IPS-18c (cell line): ENCODE measurements at regions not wholly inside any gene's neighbourhood (a gene's known extent, or its start where the extent isn't known, plus 50 kb on each side); places are given as distances from the start of the nearest gene placed in this dataset.

Source experiments
- H3K4me3 ChIP-seq: 2 replicates; pipeline ENCODE4 v1.7.0; 2013; ENCODE audit warnings: low read depth, mild to moderate bottlenecking, low read length, moderate library complexity; ENCODE audit not compliant: insufficient read depth
- H3K9me3 ChIP-seq: one replicate; pipeline ENCODE4 v1.6.1; 2013; ENCODE audit warnings: mild to moderate bottlenecking, low read length, moderate library complexity; ENCODE audit not compliant: control insufficient read depth, insufficient read depth

DNA sequence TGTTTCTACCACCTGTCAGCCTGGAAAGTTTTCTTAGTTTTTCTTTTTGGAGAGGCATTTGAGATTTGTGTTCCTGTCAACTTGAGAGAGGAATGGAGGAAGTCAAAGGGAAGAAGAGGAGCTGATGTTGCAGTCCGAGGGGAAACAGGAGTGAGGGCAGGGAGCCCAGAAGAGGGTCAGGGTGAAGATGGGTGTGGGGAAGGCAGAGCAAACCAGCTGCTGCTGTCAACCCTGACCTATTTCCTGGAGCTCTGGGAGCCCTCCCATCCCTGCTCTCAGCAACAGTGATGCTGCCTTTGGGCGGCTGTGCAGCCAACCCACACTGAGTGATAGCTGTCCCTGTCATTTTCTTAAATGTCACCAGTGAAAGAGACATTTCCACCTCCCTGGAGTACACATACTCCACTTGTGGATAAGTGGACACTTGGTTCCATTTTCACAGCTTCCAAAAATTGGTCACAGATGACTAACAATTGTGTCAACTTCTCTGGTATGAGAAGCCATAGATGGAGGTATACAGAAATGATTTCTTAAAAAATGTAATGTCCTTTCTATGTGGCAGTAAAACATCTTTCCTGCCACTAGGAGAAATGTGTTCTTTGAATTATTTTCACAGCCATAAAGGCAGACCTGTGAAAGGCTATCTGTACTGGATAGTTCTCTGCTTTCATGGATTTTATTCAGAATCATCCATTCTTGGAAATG, 556.3 kb upstream of the TBL1XR1 start:
- H3K9me3 ChIP-seq = peaks cover 9% of the 10 kb centered on the region
- no peak overlapping the region for H3K4me3 ChIP-seq

DNA sequence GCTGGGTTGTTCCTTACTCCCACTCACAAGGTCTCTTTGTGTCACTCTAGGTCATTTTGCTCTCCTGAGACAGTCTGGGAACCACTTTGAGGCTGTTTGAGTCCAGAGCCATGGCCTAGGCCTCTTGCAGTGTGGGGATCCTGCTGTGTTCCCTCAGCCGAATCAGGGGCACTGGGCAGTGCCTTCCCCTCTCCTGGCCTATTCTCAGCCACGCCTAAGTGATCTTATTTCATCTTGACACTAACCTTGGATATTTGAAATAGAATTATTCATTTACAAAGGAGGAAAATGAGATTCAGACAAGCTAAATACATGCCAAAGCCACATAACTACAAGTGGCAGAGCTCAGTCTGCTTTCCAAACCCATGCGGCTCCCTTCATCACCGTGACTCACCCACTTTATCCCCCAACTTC, 557.2 kb upstream of the TBL1XR1 start:
- Histone ChIP-seq H3K4me3 (no peak overlapping the region), H3K9me3 (peaks cover 9% of the 10 kb centered on the region)

DNA sequence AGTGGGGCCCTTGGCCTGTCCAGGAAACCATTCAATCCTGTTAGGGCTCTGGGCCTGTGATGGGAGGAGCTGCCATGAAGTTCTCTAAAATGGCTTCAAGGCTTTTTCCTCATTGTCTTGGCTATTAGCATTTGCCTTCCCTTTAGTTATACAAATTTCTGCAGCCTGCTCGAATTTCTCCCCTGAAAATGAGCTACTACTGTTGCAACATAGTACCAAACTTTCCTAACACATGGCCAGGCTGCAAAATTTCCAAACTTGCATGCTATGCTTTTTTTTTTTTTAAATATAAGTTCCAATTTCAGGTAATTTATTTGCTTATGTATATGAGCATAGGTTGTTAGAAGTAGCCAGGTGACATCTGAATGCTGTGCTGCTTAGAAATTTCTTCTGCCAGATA, 560.8 kb upstream of the TBL1XR1 start:
- H3K9me3 ChIP-seq = peaks cover 9% of the 10 kb centered on the region
- H3K4me3 ChIP-seq = no peak overlapping the region

DNA sequence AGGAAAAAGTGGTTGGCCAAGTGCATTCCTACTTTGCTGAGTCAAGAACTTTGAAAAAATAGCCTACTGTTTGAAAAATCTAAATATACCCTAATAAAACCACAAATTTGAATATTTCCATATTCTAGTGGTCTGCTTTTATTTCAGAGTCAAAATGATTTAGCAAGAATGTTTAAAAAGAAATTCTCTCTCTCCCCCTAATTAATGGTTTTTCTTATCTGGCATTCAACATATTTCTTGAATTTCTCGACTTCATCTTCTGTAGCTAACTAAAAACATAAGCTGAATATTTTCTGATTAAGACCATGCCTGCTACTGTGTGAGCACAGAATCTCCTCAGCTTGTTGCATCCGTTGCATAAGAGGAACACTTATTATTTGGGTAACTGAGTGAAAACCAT, 563.5 kb upstream of the TBL1XR1 start:
- H3K9me3 ChIP-seq = peaks cover 9% of the 10 kb centered on the region
- no peak overlapping the region for H3K4me3 ChIP-seq

DNA sequence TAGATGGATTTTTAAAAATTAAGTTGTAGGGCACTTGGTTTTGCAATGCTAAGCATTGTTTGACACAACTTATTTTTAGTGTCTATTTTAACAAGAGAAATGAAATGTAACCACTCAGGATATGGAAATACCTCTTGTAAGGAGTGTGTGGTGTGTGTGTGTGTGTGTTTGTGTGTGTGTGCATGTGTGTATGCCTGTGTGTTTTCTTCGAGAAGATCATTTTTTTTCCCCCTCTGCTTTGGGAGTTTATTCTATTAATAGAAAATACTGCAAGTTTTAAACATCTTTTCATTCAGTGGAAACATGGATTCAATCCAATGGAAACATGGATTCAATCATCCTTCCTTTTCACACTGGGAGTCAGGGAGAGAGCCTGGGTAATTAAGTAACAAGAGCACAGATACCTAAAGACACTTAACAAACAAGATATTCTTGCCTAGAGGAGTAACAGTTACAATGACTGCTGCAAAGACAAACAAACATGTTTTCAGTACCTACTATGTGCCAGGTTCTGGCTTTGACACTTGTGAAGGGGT, 567.2 kb upstream of the TBL1XR1 start:
- Histone ChIP-seq H3K9me3 (peaks cover 2% of the 10 kb centered on the region), H3K4me3 (no peak overlapping the region)

- Histone ChIP-seq H3K9me3 (peaks cover 2% of the 10 kb centered on the region), H3K4me3 (no peak overlapping the region)
Observed at GRCh38 chr3:177764933-177765332, 567.7 kb upstream of the TBL1XR1 start.

GRCh38 chr3:177770383-177771230, 573.3 kb upstream of the TBL1XR1 start:
- Histone ChIP-seq H3K9me3 (peaks cover 2% of the 10 kb centered on the region), H3K4me3 (no peak overlapping the region)

DNA sequence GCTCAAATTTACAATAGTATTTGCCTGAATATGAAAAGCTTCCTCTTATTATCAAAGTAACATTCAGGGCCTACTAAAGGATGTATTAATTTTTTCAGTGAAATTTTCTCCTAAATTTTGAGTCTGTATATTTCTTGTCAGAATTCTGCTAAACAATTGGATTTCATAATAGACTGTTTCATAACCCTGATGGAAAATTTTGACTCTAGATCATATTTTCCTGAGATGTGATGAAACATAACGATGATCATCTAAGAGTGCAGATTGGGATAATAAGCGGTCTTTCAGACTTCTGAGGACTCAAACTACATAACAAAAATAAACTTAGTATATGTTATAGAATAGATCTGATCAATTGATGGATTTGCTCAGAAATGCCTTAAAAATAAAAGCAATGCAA, 574.5 kb upstream of the TBL1XR1 start:
- H3K9me3 ChIP-seq = peaks cover 2% of the 10 kb centered on the region
- no peak overlapping the region for H3K4me3 ChIP-seq

GRCh38 chr3:177772908-177773557, 575.8 kb upstream of the TBL1XR1 start:
- H3K4me3 ChIP-seq = no peak overlapping the region
- peaks cover 2% of the 10 kb centered on the region for H3K9me3 ChIP-seq

- H3K4me3 ChIP-seq = no peak overlapping the region
- peaks cover under 1% of the 10 kb centered on the region for H3K9me3 ChIP-seq
Observed at GRCh38 chr3:177773717-177774116, 576.4 kb upstream of the TBL1XR1 start.

DNA sequence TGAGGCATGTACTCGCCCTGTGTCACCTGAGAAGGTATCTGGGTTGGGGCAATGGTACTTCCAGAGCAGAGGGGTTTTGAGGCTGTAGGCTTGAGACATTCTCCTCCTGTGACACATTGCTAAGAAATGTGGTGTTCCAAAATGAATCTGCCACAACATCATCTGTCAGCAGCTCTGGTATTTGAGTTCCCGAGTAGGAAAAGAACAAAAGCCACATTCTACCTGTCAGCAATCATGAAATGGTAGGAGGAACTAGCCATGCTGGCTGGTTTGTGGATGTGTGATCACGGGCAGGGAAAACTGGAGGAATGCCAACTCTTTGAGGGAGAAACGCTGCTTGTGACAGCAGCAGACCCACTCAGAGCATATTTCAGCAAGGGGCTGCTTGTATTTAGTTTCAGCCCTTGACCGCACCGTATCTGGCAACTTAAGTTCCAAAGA, 579.4 kb upstream of the TBL1XR1 start:
- Histone ChIP-seq H3K4me3 (no peak overlapping the region), H3K9me3 (no peaks in the 10 kb centered on the region)

GRCh38 chr3:177777699-177778098, 580.4 kb upstream of the TBL1XR1 start:
- Histone ChIP-seq H3K9me3 (no peaks in the 10 kb centered on the region), H3K4me3 (no peak overlapping the region)

DNA sequence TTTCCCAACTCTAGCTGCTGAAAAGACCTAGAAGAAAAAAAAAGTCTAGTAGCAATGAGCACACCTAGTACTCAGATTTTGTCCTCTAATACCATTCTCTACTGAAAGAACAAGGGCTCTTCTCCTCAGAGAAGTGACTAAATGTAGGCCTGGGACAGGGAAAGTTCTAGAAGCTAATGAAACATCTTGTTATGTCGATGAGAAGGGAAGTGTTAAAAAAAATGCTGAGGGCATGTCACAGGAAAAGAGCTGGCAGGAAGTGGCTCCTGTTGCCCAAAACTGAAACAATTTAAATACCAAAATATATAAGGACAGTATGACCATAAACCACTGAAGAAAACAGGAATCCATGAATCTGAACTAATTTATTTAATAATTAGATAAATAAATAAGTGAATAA, 581.4 kb upstream of the TBL1XR1 start:
- no peaks in the 10 kb centered on the region for H3K9me3 ChIP-seq
- H3K4me3 ChIP-seq = no peak overlapping the region

DNA sequence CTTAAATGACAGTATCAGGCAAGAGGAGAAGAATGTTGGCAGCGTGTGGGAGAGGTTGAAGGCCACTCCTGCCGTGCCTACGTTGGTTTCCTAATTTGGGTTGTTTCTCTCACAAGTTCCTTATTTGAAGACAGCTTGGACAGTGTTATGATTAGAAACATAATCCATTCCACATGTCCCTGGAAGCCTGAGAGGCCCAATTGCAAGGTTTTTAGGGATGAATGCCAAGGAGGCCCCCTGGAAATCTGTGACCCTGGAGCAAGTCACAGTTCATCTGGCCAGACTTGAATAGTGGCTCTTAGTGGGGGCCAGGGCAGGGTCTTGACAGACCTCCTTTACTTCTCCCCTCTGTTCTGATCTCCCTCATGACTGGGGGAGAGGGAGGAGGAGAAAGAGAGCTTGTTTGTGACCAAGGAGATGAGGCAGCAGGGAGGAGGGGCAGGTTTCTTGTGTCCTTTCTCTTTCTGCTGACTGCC, 584.4 kb upstream of the TBL1XR1 start:
- Histone ChIP-seq H3K9me3 (no peaks in the 10 kb centered on the region), H3K4me3 (no peak overlapping the region)

GRCh38 chr3:177783338-177783737, 586.1 kb upstream of the TBL1XR1 start:
- Histone ChIP-seq H3K9me3 (no peaks in the 10 kb centered on the region), H3K4me3 (no peak overlapping the region)

DNA sequence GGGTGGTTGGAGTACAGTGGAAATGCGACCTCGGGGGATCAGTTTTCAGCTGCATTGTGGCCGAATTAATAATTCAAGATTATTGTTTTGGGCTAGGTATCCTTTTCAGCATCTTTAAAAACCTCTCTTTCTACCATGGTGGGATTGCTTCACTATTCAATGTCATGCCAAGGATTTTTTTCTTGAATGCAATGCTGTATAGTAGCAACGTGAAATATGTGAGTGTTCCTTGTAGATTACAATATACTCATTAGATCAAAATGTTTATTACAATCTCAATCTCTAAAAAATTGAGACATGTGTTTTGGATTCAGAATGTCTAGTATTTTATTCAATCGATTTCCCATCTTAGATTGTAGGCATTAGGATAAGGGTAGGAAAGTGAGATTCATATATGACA, 586.5 kb upstream of the TBL1XR1 start:
- Histone ChIP-seq H3K9me3 (no peaks in the 10 kb centered on the region), H3K4me3 (no peak overlapping the region)

GRCh38 chr3:177787279-177788041, 590.2 kb upstream of the TBL1XR1 start:
- H3K4me3 ChIP-seq = no peak overlapping the region
- no peaks in the 10 kb centered on the region for H3K9me3 ChIP-seq
